Right atrium auricular region (tissue), 2 donors: ENCODE measurements at regions not wholly inside any gene's neighbourhood (a gene's known extent, or its start where the extent isn't known, plus 50 kb on each side); places are given as distances from the start of the nearest gene placed in this dataset.

Experiments
- DNase-seq: peaks from one replicate; pipeline ENCODE4 v3.0.0-alpha.2; 2019; ENCODE audit warnings: low spot score
- H3K27ac ChIP-seq, 2 donors: fragments of 200-600 bp; sonication (generic); 1 replicate in 1 of 2; 2 replicates in 1 of 2; pipeline ENCODE4 v1.5.1; 2016 to 2019
- H3K27me3 ChIP-seq, 2 donors: fragments of 200-600 bp; sonication (generic); one replicate each; pipeline versions ENCODE4 v1.5.1 to v1.6.0; 2017 to 2019
- H3K36me3 ChIP-seq: fragments of 200-600 bp; sonication (generic); one replicate; pipeline ENCODE4 v1.5.1; 2016
- H3K4me1 ChIP-seq, 2 donors: fragments of 200-600 bp; sonication (generic); one replicate each; pipeline versions ENCODE4 v1.5.1 to v1.6.0; 2017 to 2019
- H3K4me3 ChIP-seq, 2 donors: fragments of 200-600 bp; sonication (generic); 1 replicate in 1 of 2; 2 replicates in 1 of 2; pipeline ENCODE4 v1.5.1; 2017 to 2019; ENCODE audit warnings: mild to moderate bottlenecking in 1 of 2, moderate library complexity in 1 of 2
- H3K9me3 ChIP-seq, 2 donors: fragments of 200-600 bp; sonication (generic); one replicate each; pipeline ENCODE4 v1.5.1; 2019
- CTCF ChIP-seq, 2 donors: fragments of 200-600 bp; sonication (generic); IDR thresholded peaks; one replicate each; pipeline ENCODE4 v1.5.1; 2019; ENCODE audit warnings: antibody characterized with exemption in 2 of 2

DNA sequence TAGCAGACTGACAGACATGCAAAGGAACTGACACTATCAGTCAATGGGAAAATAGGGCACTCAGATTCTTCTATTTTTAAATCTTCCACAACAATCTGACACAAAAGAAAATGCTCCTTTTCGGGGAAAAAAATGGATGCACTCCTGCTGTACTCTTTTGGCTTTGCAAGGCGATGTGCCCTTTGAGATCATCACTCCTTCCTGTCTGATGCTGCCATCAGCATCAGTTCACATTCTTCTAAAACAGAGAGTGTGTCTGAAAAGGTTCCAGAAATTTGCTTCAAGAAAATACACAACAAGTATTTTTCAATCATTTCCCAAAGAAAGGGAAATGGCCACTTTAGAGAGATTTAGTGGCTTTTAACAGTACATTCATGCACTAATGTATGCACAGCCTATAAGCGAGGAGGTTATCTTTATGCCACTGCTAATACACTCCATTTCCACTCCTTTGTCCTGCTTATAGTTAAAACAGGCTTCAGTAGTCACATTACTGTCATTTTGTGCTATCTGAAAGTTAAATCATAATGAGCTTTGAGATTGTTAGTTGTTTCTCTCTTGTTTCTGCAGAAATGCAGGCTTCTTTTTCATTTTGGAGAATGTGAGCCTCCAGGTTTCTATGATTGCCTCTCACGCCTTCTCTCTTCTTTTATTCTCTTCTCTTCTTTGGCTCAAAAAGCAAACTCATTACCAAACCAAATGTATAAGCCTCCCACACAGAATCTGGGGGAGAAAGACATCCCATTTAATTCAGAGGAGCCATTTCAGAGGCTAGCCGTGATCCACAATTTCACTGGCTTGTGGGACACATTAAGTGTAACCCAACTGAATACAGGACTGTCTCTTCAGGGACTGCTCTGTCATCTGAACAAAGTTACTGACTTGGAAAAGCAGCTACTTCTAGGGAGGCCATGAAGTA lies 110.9 kb upstream of the CCDC196 start:
- Histone ChIP-seq H3K36me3 (no peaks in the 10 kb centered on the region), H3K27ac (no peak overlapping the region), H3K9me3 (no peaks in the 10 kb centered on the region), H3K4me3 (no peak overlapping the region), H3K27me3 (no peaks in the 10 kb centered on the region), H3K4me1 (peaks cover 0 to 13% of the 10 kb centered on the region in 2 donors)
- DNase-seq = no peak
- TF ChIP-seq CTCF (IDR thresholded peaks at IDR 0.05) = no peak

DNA sequence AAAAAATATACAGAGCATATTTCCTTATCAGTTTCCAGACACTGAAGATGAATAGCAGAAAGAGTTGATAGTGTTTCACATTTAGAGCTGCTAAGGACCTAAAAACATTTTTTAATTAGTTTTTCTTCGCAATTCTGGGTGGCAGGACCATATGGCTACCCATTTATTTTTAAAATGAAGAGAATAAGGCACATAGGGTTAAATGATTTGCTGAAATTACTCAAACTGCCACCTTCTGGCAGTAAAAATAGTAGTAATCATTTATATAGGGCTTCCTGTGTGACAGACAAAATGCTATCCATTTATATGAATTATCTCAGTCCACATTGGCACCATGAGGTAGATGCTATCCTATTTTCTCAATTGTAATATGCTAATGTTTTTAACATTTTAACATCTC lies 108.6 kb upstream of the CCDC196 start:
- H3K27ac ChIP-seq = no peak overlapping the region
- no peak for TF ChIP-seq CTCF (IDR thresholded peaks at IDR 0.05)

DNA sequence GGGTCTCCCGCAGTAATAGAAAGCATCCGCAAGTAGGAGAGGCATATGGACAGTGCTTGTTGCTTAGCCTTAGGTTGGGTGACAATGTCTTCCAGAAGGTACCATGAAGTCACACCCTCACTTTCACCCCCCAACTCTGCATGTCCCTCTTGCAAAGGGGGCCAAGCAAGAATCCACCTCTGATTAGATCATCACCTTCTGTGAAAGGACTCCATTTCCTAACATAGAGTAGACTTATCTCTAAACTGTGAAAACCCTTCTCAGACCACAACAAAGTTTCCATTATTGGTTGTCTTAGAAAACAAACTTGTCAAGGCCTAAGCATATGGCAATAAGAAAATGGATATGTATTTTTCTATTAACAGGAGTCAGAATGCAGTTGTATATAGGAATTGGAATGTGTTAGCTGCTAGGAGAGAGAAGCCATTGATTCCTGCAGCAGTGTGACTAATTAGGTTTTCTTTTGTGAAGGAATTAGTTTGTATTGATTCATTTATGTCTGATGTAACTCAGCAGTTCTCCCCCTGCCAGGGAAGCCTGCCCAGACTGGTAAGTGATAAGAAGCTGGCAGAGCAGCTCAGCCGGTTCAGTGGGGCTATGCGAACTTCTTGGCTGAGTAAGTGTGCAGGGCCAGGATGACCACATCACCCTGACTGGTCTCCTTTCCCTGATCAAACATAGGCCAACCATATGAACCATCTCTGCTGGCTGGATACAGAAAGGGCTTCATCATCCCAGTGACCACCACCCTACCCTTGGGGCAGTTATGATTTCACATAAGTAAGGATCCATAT lies 107.3 kb upstream of the CCDC196 start:
- H3K4me1 ChIP-seq = peaks cover 0 to 25% of the 10 kb centered on the region in 2 donors
- no peak for TF ChIP-seq CTCF (IDR thresholded peaks at IDR 0.05)
- no peaks in the 10 kb centered on the region for H3K36me3 ChIP-seq
- no peaks in the 10 kb centered on the region for H3K27me3 ChIP-seq
- H3K27ac ChIP-seq = no peak overlapping the region
- no peak for DNase-seq
- H3K4me3 ChIP-seq = no peak overlapping the region
- H3K9me3 ChIP-seq = no peaks in the 10 kb centered on the region

More for the DNA sequence above, 108.6 kb upstream of the CCDC196 start:
- H3K4me1 ChIP-seq = peaks cover 0 to 16% of the 10 kb centered on the region in 2 donors
- H3K9me3 ChIP-seq = no peaks in the 10 kb centered on the region
- H3K27me3 ChIP-seq = no peaks in the 10 kb centered on the region
- no peak overlapping the region for H3K4me3 ChIP-seq
- H3K36me3 ChIP-seq = no peaks in the 10 kb centered on the region
- DNase-seq = no peak

DNA sequence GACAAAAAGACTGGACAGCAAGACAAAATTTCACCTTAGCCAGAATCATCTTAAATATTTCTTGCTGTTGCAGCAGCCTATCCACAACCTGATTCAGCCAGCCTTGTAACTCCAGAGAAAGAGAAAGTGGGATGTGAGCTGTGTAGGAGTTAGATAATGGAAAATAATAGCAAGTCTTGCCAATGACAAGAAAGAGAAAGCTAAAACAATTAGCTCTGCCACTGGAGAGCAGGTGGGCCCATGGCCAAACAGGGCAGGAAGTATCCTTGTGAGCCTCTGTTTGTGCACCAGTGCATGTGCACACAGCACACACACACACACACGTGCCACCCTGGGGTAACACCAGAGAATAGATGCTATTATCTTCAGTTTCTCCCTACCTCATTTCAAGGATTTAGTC lies 106.0 kb upstream of the CCDC196 start:
- no peak for TF ChIP-seq CTCF (IDR thresholded peaks at IDR 0.05)
- Histone ChIP-seq H3K36me3 (no peaks in the 10 kb centered on the region), H3K9me3 (no peaks in the 10 kb centered on the region), H3K27me3 (no peaks in the 10 kb centered on the region), H3K4me3 (no peak overlapping the region), H3K27ac (no peak overlapping the region), H3K4me1 (peaks cover 0 to 25% of the 10 kb centered on the region in 2 donors)
- no peak for DNase-seq

DNA sequence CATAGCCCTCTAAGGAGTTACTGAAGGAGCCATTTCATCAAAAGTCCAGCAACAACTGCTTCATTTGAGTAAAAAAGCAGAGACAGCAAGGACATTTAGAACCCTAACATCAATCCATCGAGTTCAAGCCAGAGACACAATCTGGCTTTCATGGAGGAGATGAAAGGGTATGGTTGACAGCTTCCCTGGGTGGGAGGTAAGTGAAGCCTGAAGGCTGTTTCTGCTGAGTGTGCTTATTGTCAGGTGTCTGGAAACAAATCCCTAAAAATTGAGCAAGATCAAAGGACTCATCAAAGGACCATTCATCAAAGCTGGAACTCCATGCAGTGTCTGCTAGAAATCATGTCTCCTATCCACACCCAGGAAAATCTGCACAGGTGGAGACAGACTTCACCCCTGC lies 104.4 kb upstream of the CCDC196 start:
- Histone ChIP-seq H3K4me3 (no peak overlapping the region), H3K9me3 (no peaks in the 10 kb centered on the region), H3K27ac (no peak overlapping the region), H3K36me3 (no peaks in the 10 kb centered on the region), H3K27me3 (no peaks in the 10 kb centered on the region), H3K4me1 (peaks cover 0 to 25% of the 10 kb centered on the region in 2 donors)
- no peak for TF ChIP-seq CTCF (IDR thresholded peaks at IDR 0.05)
- DNase-seq = no peak
